GM12864 (cell line): ENCODE measurements at regions not wholly inside any gene's neighbourhood (a gene's known extent, or its start where the extent isn't known, plus 50 kb on each side); places are given as distances from the start of the nearest gene placed in this dataset.

Source experiments
- DNase-seq: peaks from one replicate; pipeline ENCODE4 v3.0.0-alpha.2; 2011; ENCODE audit warnings: low read depth
- H3K4me3 ChIP-seq: 2 replicates; pipeline ENCODE4 v1.5.1; 2011; ENCODE audit warnings: mild to moderate bottlenecking, low read depth, low read length, control low read depth
- TF ChIP-seq, protein P1 (sequence below): IDR thresholded peaks from 2 replicates; pipeline ENCODE4 v1.5.1; 2011; ENCODE audit warnings: low read depth, mild to moderate bottlenecking, moderate library complexity, low read length, control low read depth, inconsistent platforms; ENCODE audit errors: missing control alignments

DNA sequence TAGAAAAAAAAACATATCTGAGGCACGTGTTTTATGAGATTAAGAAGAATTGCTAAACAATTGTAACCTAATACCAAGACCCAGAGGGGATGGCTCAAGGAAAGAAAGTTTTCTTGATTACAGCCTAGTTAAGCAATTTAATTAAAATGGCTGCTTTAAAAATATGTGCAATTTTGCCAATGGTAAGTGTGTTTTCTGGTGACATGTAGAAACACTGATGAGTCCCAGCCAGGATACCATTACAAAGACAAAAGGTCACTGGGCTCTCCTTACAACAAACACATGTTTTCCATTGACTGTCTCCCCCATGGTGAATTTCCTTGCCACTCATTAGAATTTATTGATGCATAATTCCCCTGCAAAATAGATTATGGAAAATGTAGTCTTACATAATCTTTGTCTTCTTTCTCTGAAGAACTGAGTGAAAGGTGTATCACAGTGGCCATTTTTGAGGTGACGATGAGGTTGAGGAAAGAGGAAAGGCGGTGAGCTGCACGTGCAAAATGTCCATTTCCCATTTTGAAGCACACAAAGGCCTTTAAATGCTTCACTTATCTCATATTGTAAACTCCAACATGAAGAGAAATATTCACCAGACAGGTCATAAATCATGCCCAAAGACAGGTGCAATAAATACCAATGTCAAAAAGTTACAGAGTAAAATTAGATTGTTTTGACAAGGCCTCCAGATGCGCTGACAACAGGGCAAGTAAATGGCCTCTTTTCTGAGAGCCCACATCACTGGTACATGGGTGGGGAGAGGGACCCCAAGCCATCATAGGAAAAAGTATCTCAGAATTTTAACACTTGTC lies 696.9 kb downstream of the KCNJ2 start:
- H3K4me3 ChIP-seq: no peak overlapping the region
- TF ChIP-seq, protein P1, sequence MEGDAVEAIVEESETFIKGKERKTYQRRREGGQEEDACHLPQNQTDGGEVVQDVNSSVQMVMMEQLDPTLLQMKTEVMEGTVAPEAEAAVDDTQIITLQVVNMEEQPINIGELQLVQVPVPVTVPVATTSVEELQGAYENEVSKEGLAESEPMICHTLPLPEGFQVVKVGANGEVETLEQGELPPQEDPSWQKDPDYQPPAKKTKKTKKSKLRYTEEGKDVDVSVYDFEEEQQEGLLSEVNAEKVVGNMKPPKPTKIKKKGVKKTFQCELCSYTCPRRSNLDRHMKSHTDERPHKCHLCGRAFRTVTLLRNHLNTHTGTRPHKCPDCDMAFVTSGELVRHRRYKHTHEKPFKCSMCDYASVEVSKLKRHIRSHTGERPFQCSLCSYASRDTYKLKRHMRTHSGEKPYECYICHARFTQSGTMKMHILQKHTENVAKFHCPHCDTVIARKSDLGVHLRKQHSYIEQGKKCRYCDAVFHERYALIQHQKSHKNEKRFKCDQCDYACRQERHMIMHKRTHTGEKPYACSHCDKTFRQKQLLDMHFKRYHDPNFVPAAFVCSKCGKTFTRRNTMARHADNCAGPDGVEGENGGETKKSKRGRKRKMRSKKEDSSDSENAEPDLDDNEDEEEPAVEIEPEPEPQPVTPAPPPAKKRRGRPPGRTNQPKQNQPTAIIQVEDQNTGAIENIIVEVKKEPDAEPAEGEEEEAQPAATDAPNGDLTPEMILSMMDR: no peak
- no peak for DNase-seq

DNA sequence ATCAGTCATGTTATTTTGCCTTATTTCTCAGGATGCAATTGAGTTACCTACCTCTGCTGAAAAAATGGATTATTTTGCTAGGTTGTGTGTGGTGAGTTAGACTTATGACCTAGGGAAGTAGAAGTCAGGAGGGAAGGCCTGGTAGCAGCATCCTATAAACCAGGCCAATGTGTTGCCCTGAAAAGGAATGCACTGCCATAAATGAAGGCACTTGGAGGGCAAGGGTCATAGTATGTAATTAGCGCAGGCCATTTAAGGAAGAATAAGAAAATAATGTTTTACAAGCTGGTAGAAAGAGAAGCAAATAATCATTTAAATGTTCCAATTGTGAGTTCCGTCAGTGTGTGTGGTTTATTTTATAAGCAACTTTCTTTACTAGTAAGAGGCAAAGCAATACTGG lies 698.8 kb downstream of the KCNJ2 start:
- TF ChIP-seq, protein P1: no peak
- no peak for DNase-seq
- no peak overlapping the region for H3K4me3 ChIP-seq

DNA sequence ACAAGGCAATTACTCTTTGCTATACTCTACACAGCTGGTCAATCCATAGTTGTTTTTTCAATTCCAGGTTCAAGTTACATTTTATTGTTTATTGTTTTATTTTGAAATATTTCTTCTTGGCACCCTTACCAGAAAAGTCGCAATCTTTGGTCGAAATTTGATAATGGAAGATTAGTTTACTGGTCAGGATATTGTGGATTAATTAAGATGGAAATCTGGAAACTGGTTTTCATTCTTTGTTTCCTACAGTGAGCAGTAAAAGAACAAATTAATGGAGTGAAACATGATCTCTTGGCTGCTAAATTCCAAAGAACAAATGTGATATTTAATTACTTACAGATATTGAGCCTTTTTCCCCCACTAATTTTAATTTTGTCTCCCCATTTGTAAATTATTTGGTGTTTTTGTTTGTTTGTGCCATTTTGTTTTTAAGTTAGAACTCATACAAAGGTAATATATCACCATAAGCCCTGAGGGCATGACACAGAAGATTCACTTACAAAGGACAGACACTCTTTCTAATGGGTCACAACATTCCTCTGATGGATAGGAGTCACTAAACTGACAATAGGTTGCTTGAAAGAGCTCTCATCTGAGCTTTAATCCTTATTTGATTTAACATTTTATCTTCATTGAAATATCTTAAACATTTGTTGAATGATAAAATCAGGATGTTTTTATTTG lies 700.2 kb downstream of the KCNJ2 start:
- TF ChIP-seq, protein P1: no peak
- no peak overlapping the region for H3K4me3 ChIP-seq
- no peak for DNase-seq

DNA sequence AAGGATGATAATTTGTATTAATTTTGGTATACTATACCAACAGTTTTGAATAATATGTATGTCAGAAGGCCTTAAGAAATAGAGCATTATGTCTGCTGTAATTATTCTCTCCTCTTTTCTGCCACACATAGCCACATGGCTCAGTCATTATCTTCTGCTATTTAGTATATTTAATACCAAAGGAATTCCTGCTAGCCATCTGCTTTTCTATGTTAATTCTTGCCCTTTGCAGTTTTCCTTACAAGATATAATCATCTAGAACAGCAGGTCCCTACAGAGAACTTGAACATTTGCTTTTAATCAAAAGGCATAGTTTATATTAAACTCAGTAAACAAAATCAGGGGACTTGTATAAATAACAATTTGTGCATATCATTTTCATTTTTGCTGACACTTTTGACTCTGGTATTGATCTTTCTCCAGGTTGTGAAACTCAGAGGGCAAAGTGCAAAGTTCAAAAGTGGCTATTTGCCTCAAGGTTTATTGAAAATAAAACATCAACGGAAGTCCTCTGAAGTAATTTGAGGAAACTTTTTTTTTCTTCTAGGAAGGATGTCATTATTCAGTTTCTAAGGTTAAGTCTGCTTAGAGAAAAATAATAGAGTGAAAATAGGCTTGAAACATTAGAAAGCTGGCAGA lies 702.0 kb downstream of the KCNJ2 start:
- no peak overlapping the region for H3K4me3 ChIP-seq

DNA sequence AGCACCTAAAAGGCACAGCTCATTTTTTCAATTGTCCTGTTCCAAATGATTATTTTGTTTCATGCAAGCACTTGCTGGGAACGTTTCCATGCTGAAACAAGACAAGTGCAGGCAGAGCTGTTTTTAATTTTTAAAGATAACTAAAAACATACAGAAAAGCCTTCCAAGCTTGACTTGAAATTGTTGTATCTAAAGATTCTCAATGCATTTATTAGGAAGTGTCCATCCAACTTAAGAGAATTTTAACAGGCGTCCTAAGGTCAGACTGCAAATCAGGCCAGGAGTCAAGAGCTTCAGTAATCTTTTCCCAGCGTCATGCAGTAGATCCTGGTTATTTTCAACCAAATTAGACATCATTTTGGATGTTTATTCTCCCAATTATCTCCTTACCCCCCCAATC lies 702.8 kb downstream of the KCNJ2 start:
- TF ChIP-seq, protein P1: no peak
- DNase-seq: no peak
- H3K4me3 ChIP-seq: no peak overlapping the region

More for the DNA sequence above, 702.0 kb downstream of the KCNJ2 start:
- TF ChIP-seq, protein P1: no peak
- DNase-seq: no peak

DNA sequence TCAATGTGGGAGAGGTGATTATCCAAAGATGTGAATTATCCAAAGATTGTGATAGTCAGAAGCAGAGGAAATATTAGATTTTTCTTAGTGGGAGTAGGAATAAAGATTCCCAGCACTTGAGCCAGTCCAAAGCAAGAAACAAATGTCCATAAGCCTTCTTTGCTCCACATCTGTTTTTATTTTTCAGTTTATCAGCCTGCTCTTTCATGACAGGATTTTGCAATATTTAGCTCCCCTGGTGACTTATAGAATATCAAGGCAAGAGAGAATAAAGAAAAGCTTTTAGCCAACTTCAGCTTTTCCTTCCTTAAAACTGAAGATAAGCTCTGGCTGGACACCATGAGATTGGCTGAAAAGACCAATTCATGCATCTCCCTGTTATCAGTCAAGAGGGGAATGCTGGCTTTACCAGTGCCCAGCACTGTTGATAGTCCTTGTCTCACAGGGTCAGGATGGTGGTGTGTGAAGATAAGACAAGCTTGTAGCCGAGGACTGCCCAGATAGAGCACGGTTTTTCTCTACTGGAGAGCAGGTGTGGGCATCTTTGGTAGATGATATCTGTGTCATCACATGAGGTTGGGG lies 706.5 kb downstream of the KCNJ2 start:
- H3K4me3 ChIP-seq: no peak overlapping the region
- DNase-seq: no peak
- TF ChIP-seq, protein P1: no peak
